Activated CD8-positive, alpha-beta T cell treated with anti-CD3 and anti-CD28 coated beads for 36 hours (primary cell): ENCODE measurements at regions not wholly inside any gene's neighbourhood (a gene's known extent, or its start where the extent isn't known, plus 50 kb on each side); places are given as distances from the start of the nearest gene placed in this dataset.

Experiments
- ATAC-seq: fragments of 200-7000 bp; cut with Tn5 transposase; one replicate; pipeline ENCODE4 v1.10.0; 2021; ENCODE audit warnings: mild to moderate bottlenecking, moderate library complexity
- CTCF ChIA-PET: fragments of 350-600 bp; sonication (Branson Sonifier 250); formaldehyde crosslinking; loops from one replicate; lab custom pipeline; 2021; ENCODE audit warnings: antibody characterized with exemption; lab: Charles Lee
- POLR2A ChIA-PET: fragments of 350-600 bp; sonication (Branson Sonifier 250); formaldehyde crosslinking; loops from one replicate; lab custom pipeline; 2021; ENCODE audit warnings: antibody characterized with exemption; lab: Charles Lee
- DNase-seq: peaks from one replicate; pipeline ENCODE4 v3.0.0-alpha.2; 2020
- H3K27ac Mint-ChIP-seq: one replicate; pipeline ENCODE4 v1.8.0; 2021; ENCODE audit warnings: mild to moderate bottlenecking, mixed read lengths
- H3K27me3 Mint-ChIP-seq: one replicate; pipeline ENCODE4 v1.8.0; 2021; ENCODE audit warnings: mixed read lengths
- H3K36me3 Mint-ChIP-seq: one replicate; pipeline ENCODE4 v1.8.0; 2021; ENCODE audit warnings: low read depth, mixed read lengths
- H3K4me1 Mint-ChIP-seq: one replicate; pipeline ENCODE4 v1.8.0; 2021; ENCODE audit warnings: low read depth, mixed read lengths
- H3K4me3 Mint-ChIP-seq: one replicate; pipeline ENCODE4 v1.8.0; 2021; ENCODE audit warnings: mild to moderate bottlenecking, moderate library complexity, mixed read lengths
- H3K9me3 Mint-ChIP-seq: one replicate; pipeline ENCODE4 v1.8.0; 2021; ENCODE audit warnings: mixed read lengths
- intact Hi-C: fragments of 100-400 bp; cut with micrococcal nuclease; formaldehyde crosslinking; loops from one replicate; pipeline ENCODE4 v1.10.0; 2022
- TF ChIP-seq, protein P1 (sequence below): fragments of 200-600 bp; IDR thresholded peaks from one replicate; pipeline ENCODE4 v1.8.0; 2022; ENCODE audit warnings: antibody characterized with exemption, mild to moderate bottlenecking

DNA sequence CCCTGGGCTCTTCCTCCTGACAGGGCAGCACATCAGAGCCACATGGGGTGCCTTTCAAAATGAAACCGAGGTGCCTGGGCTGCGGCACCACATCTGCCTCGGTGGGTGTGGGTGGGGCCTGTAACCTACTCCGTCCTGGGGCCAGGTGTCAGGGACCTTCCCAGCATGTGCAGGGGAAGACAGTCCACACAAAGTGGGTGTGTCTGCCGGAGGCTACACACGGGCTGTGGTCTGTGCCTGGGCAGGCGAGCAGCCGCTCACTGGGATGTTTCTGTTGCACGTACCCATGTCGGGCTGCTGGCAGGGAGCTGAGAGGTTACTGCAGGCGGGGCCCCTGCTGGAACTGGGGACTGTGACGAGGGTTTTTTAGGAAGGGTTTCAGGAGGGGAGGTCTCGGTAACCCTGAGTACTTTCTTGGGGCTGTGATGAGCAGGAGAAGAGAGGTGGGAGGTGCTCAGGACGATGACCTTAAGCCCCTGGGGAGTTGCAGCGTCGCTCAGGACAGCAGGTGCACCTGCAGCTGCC, 351.2 kb downstream of the SEC14L1 start:
- ATAC-seq = peak; percentile 74
- intact Hi-C loops = no loop called here

DNA sequence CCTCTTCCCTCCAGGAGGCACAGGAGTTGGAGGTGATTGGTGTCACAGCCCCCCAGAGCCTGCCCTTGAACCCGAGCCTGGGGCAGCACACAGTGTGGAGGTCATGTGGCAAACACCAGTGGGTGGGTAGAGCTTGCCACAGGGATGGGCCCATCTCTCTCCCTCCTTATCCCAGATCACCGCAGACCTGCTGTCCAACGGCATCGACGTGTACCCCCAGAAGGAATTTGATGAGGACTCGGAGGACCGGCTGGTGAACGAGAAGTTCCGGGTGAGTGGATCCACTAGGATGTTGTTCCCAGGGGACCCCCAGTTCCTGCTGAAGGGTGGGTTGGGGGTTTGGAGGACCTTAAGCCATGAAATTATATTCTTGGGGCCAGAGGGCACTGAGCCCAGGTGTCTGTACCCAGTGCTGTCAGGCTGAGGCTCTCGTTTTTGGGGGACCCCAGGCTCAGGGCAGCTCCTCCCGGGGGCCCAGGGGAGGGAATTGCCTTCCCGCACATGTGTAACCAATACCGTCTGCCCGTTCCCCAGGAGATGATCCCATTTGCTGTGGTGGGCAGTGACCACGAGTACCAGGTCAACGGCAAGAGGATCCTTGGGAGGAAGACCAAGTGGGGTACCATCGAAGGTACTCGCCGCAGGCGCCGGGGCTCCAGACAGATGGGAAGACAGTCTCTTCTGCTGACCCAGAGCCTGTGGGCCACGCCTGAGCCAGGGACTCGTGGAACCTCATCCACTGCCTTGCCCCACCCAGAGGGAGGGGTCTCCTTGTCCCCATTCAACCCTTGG, 351.9 kb downstream of the SEC14L1 start:
- peak overlapping the region; percentile 82 for H3K27ac Mint-ChIP-seq
- H3K4me1 Mint-ChIP-seq = peaks cover 37% of the 10 kb centered on the region
- intact Hi-C loops = no loop called here
- TF ChIP-seq, protein P1, sequence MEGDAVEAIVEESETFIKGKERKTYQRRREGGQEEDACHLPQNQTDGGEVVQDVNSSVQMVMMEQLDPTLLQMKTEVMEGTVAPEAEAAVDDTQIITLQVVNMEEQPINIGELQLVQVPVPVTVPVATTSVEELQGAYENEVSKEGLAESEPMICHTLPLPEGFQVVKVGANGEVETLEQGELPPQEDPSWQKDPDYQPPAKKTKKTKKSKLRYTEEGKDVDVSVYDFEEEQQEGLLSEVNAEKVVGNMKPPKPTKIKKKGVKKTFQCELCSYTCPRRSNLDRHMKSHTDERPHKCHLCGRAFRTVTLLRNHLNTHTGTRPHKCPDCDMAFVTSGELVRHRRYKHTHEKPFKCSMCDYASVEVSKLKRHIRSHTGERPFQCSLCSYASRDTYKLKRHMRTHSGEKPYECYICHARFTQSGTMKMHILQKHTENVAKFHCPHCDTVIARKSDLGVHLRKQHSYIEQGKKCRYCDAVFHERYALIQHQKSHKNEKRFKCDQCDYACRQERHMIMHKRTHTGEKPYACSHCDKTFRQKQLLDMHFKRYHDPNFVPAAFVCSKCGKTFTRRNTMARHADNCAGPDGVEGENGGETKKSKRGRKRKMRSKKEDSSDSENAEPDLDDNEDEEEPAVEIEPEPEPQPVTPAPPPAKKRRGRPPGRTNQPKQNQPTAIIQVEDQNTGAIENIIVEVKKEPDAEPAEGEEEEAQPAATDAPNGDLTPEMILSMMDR = no peak
- ChIA-PET CTCF (interaction anchor here (1.0 to 4.2 kb wide), 5 partner anchors 9 to 92 kb away, joined by 3 to 17 read pairs (median 4); no protein-coding TSS in a partner anchor), POLR2A (interaction anchor here (0.8 to 1.6 kb wide), 6 partner anchors 11 to 103 kb away, joined by 3 to 5 read pairs (median 4); no protein-coding TSS in a partner anchor)
- H3K4me3 Mint-ChIP-seq = no peak overlapping the region
- no peaks in the 10 kb centered on the region for H3K27me3 Mint-ChIP-seq
- no peaks in the 10 kb centered on the region for H3K9me3 Mint-ChIP-seq
- DNase-seq (peak; percentile 2), ATAC-seq (no peak)
- H3K36me3 Mint-ChIP-seq = peaks cover 40% of the 10 kb centered on the region

More for the DNA sequence above, 351.2 kb downstream of the SEC14L1 start:
- TF ChIP-seq, protein P1 = no peak
- Mint-ChIP-seq H3K27ac (peak overlapping the region; percentile 82), H3K36me3 (peaks cover 41% of the 10 kb centered on the region), H3K4me3 (peak overlapping the region; percentile 27), H3K9me3 (no peaks in the 10 kb centered on the region), H3K4me1 (peaks cover 37% of the 10 kb centered on the region), H3K27me3 (no peaks in the 10 kb centered on the region)
- peak; percentile 82 for DNase-seq
- ChIA-PET CTCF (interaction anchor here (1.0 to 4.2 kb wide), 4 partner anchors 19 to 91 kb away, joined by 3 to 17 read pairs (median 6); no protein-coding TSS in a partner anchor), POLR2A (interaction anchor here (0.8 to 1.6 kb wide), 7 partner anchors 11 to 103 kb away, joined by 3 to 5 read pairs (median 4); no protein-coding TSS in a partner anchor)

DNA sequence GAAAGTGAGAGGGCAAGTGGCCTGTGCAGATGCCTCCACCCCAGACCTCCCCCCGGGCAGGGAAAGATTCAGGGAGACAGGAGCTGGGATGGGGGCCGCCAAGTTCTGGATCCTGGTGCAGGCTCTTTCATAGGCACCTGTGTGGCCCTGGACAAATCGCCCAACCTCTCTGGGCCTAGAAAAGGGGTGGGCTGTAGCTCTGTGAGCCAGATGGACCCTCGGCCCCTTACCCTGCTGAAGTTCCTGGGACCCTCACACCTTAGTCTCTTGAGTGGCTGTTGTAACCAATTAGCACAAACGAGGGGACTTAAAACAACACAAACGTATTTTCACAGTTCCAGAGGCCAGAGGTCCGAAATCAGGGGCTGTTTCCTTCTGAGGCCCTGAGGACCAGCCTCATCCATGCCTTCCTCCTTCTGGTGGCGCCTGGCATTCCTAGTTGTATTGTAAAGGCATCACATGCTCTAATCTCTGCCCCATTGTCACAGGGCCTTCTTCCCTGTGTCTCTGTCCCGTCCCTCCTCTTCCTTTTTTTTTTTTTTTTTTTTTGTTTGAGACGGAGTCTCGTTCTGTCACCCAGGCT, 352.6 kb downstream of the SEC14L1 start:
- peaks cover 42% of the 10 kb centered on the region for H3K36me3 Mint-ChIP-seq
- H3K27me3 Mint-ChIP-seq = no peaks in the 10 kb centered on the region

DNA sequence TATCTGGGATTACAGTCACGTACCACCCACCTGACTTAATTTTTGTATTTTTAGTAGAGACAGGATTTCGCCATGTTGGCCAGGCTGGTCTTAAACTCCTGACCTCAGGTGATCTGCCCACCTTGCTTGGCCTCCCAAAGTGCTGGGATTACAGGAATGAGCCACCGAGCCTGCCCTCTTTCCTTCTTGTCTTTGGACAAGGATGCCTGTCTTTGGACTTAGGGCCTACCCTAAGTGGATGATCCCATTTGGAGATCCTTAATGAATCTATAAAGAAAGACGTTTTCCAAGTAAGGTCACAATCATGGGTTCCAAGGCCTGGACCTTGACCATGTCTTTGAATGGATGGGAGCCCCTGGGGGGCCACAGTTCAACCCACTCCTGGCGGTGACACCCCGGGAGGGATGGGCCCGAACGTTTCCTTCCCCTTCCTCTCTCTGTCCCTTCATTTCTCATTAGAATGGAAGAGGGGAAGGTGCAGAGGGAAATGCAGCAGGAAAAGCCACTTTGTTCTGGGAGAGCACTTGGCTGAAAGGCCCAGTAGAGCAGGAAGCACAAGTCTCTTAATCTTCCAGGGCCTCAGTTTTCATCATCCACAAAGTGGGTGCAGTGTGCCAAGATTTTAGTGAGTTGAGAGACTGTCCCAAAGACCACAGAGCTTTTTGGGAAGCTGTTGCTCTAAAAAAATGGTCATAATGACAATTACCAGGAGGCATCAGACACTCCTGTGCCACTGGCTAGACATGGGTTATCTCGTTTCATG, 353.3 kb downstream of the SEC14L1 start:
- Mint-ChIP-seq H3K27ac (peak overlapping the region; percentile 36), H3K4me3 (no peak overlapping the region), H3K36me3 (peaks cover 36% of the 10 kb centered on the region), H3K27me3 (no peaks in the 10 kb centered on the region), H3K4me1 (peaks cover 31% of the 10 kb centered on the region), H3K9me3 (no peaks in the 10 kb centered on the region)
- ATAC-seq = no peak
- intact Hi-C loops = loop anchor here (2.0 kb wide), 1 partner anchor 63 kb away; no protein-coding TSS in a partner anchor
- DNase-seq = no peak
- TF ChIP-seq, protein P1 = no peak
- ChIA-PET CTCF (interaction anchor here (0.6 to 4.2 kb wide), 40 partner anchors 12 to 312 kb away, joined by 3 to 122 read pairs (median 5); no protein-coding TSS in a partner anchor), POLR2A (interaction anchor here (0.7 to 1.7 kb wide), 10 partner anchors 11 to 93 kb away, joined by 3 to 9 read pairs (median 4); no protein-coding TSS in a partner anchor)

More for the DNA sequence above, 352.6 kb downstream of the SEC14L1 start:
- DNase-seq (peak; percentile 2), ATAC-seq (no peak)
- TF ChIP-seq, protein P1 = no peak
- CTCF ChIA-PET = interaction anchor here (1.1 to 4.2 kb wide), 4 partner anchors 8 to 93 kb away, joined by 4 to 42 read pairs (median 10); no protein-coding TSS in a partner anchor
- Mint-ChIP-seq H3K27ac (peak overlapping the region; percentile 61), H3K4me1 (peaks cover 35% of the 10 kb centered on the region), H3K9me3 (no peaks in the 10 kb centered on the region), H3K4me3 (no peak overlapping the region)
- POLR2A ChIA-PET = interaction anchor here (1.0 to 1.6 kb wide), 4 partner anchors 49 to 104 kb away, joined by 3 to 4 read pairs (median 4); no protein-coding TSS in a partner anchor
- intact Hi-C loops = no loop called here
